ENCODE measurements at regions not wholly inside any gene's neighbourhood (a gene's known extent, or its start where the extent isn't known, plus 50 kb on each side); places are given as distances from the start of the nearest gene placed in this dataset.

GRCh38 chr1:209387969-209388329 lies 195.6 kb upstream of the CAMK1G start:
- TF ChIP-seq CTCF (IDR thresholded peaks at IDR 0.05; ENCODE audit: insufficient read depth, low read depth, low read length) (no peak), EZH2 (IDR thresholded peaks at IDR 0.05; ENCODE audit: insufficient read depth, low read length) (no peak)
